ENCODE measurements at regions not wholly inside any gene's neighbourhood (a gene's known extent, or its start where the extent isn't known, plus 50 kb on each side); places are given as distances from the start of the nearest gene placed in this dataset.

- TF ChIP-seq CTCF (IDR thresholded peaks at IDR 0.05): no peak
- no peak for TF ChIP-seq POLR2AphosphoS5 (IDR thresholded peaks at IDR 0.05)
- TF ChIP-seq POLR2A (IDR thresholded peaks at IDR 0.05): no peak
Observed at GRCh38 chr13:103625194-103625593, 559.0 kb upstream of the SLC10A2 start.
